ENCODE measurements at regions not wholly inside any gene's neighbourhood (a gene's known extent, or its start where the extent isn't known, plus 50 kb on each side); places are given as distances from the start of the nearest gene placed in this dataset.

GRCh38 chr2:215635071-215635787, 199.4 kb upstream of the FN1 start:
- TF ChIP-seq CTCF (IDR thresholded peaks at IDR 0.05) (no peak), POLR2A (IDR thresholded peaks at IDR 0.05) (no peak)
